GM12891 (cell line): ENCODE measurements at regions not wholly inside any gene's neighbourhood (a gene's known extent, or its start where the extent isn't known, plus 50 kb on each side); places are given as distances from the start of the nearest gene placed in this dataset.

Experiments used
- POLR2A ChIP-seq: IDR thresholded peaks from 2 replicates; pipeline ENCODE4 v1.6.1; 2011; ENCODE audit warnings: low read depth, low read length, control low read depth
- POLR2AphosphoS5 ChIP-seq: IDR thresholded peaks from 2 replicates; pipeline ENCODE4 v1.6.1; 2011; ENCODE audit warnings: low read depth, low read length, control low read depth
- SPI1 ChIP-seq: IDR thresholded peaks from 2 replicates; pipeline ENCODE4 v1.6.1; 2011; ENCODE audit warnings: low read depth, low read length, control low read depth
- TAF1 ChIP-seq: IDR thresholded peaks from 2 replicates; pipeline ENCODE4 v1.6.1; 2011; ENCODE audit warnings: low read depth, low read length, control low read depth

DNA sequence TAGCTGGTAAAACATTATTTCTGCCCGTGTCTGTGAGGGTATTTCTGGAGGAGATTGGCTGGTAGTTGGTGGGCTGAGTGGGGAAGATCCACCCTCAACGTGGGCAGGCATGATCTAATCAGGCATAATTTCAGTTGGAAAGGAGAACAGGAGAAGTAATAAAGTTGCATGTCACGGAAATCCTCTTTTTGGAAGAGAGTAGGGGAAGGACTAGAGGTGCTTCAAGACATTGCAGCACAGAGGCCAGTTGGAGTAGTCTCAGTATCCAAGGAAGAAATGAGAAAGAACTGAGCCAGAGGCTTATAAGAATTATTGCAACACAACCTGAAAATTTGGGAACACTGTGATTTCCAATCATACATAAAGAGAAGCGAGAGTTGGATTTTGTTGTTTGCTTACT, 1155.1 kb downstream of the FAM181B start:
- no peak for TF ChIP-seq POLR2A
- TF ChIP-seq POLR2AphosphoS5, result no peak
- TF ChIP-seq TAF1, result no peak
- TF ChIP-seq SPI1, result no peak
